ENCODE measurements at regions not wholly inside any gene's neighbourhood (a gene's known extent, or its start where the extent isn't known, plus 50 kb on each side); places are given as distances from the start of the nearest gene placed in this dataset.
"Not testable (repeated sequence)": the region's sequence is repeated elsewhere in the genome, so short reads cannot be mapped to it uniquely, and the experiment has no call there.

GRCh38 chr15:62218841-62219240, 53.8 kb upstream of the C2CD4B start:
- no peak for DNase-seq (ENCODE audit: low read depth in 2 of 2)

- DNase-seq (ENCODE audit: low read depth in 2 of 2) = no peak
Measured at GRCh38 chr15:62219799-62220198, 54.7 kb upstream of the C2CD4B start.

- DNase-seq (ENCODE audit: low read depth in 2 of 2) = no peak
Measured at GRCh38 chr15:62223020-62223419, 57.9 kb upstream of the C2CD4B start.

- DNase-seq (ENCODE audit: low read depth in 2 of 2) = no peak
Measured at GRCh38 chr15:62228604-62229003, 63.5 kb upstream of the C2CD4B start.

- no peak for DNase-seq (ENCODE audit: low read depth in 2 of 2)
Measured at GRCh38 chr15:62231856-62232255, 66.8 kb upstream of the C2CD4B start.

- DNase-seq (ENCODE audit: low read depth in 2 of 2) = no peak
Measured at GRCh38 chr15:62240121-62241096, 75.3 kb upstream of the C2CD4B start.

GRCh38 chr15:62241135-62241770, 76.2 kb upstream of the C2CD4B start:
- no peak for DNase-seq (ENCODE audit: low read depth in 2 of 2)

GRCh38 chr15:62242999-62243398, 77.9 kb upstream of the C2CD4B start:
- no peak for DNase-seq (ENCODE audit: low read depth in 2 of 2)

- DNase-seq (ENCODE audit: low read depth in 2 of 2) = no peak
Measured at GRCh38 chr15:62244762-62245161, 79.7 kb upstream of the C2CD4B start.

GRCh38 chr15:62248277-62248984, 83.3 kb upstream of the C2CD4B start:
- DNase-seq (ENCODE audit: low read depth in 2 of 2) = no peak

- DNase-seq (ENCODE audit: low read depth in 2 of 2) = no peak
Measured at GRCh38 chr15:62249501-62249900, 84.4 kb upstream of the C2CD4B start.

- no peak for DNase-seq (ENCODE audit: low read depth in 2 of 2)
Measured at GRCh38 chr15:62250186-62250585, 85.1 kb upstream of the C2CD4B start.

- DNase-seq (ENCODE audit: low read depth in 2 of 2) = no peak
Measured at GRCh38 chr15:62250978-62251377, 85.9 kb upstream of the C2CD4B start.

- DNase-seq (ENCODE audit: low read depth in 2 of 2) = no peak
Measured at GRCh38 chr15:62253294-62253693, 88.2 kb upstream of the C2CD4B start.

GRCh38 chr15:62254137-62254934, 89.3 kb upstream of the C2CD4B start:
- no peak for DNase-seq (ENCODE audit: low read depth in 2 of 2)

GRCh38 chr15:62256430-62256829, 91.3 kb upstream of the C2CD4B start:
- not testable (repeated sequence) for DNase-seq (ENCODE audit: low read depth in 2 of 2)

- DNase-seq (ENCODE audit: low read depth in 2 of 2) = no peak
Measured at GRCh38 chr15:62257996-62258521, 93.0 kb upstream of the C2CD4B start.

GRCh38 chr15:62262305-62262941, 97.3 kb upstream of the C2CD4B start:
- DNase-seq (ENCODE audit: low read depth in 2 of 2) = no peak

GRCh38 chr15:62264196-62264595, 99.1 kb upstream of the C2CD4B start:
- DNase-seq (ENCODE audit: low read depth in 2 of 2) = no peak

- DNase-seq (ENCODE audit: low read depth in 2 of 2) = no peak
Measured at GRCh38 chr15:62269504-62269903, 104.4 kb upstream of the C2CD4B start.

Data from stimulated activated CD8-positive, alpha-beta memory T cell treated with anti-CD3 and anti-CD28 coated beads, Interleukin-15, amount 100 ng/mL, for 4 hours (primary cell).